NCI-H82 (cell line): ENCODE measurements at regions not wholly inside any gene's neighbourhood (a gene's known extent, or its start where the extent isn't known, plus 50 kb on each side); places are given as distances from the start of the nearest gene placed in this dataset.

ENCODE experiments used
- DNase-seq: peaks from one replicate; lab custom pipeline; 2025; lab: John Stamatoyannopoulos, UW

DNA sequence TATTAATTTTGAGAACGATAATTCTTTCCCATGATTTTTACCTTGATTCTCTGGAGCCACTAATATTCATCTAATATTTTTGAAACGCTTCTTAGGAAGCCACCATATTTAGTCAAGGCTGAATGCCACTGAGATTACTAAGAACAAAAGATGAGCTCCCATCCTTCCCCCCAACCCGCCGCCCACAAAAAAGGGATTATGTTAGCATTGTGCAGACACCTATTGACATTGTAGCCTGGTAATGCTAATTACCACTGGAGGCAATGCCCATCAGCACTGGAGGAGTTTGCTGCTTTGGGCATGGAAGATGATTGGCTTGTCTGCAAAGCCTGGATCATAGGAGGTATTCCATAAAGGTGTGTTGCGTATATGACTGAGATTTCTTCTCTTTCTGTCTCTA lies 739.1 kb upstream of the WWC1 start:
- DNase-seq, result no peak

DNA sequence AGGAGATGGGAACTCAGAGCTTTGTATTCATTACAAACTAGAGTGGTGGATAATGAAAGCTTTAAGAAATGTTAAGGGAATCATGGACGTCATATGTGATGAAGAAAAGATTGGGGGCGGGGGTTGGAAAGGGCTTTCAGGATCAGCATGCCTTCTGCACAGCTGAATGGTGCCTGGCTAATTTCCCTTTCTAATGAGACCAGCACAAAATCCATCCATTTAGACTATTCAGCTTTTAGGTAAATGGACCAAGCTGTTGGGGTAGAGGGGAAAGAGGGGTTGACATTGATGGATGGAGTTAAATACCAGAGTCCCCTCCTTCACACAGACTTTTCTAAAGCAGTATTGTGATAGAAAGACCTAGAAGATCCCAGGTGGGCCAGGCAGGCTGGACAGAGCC lies 737.9 kb upstream of the WWC1 start:
- DNase-seq, result no peak

DNA sequence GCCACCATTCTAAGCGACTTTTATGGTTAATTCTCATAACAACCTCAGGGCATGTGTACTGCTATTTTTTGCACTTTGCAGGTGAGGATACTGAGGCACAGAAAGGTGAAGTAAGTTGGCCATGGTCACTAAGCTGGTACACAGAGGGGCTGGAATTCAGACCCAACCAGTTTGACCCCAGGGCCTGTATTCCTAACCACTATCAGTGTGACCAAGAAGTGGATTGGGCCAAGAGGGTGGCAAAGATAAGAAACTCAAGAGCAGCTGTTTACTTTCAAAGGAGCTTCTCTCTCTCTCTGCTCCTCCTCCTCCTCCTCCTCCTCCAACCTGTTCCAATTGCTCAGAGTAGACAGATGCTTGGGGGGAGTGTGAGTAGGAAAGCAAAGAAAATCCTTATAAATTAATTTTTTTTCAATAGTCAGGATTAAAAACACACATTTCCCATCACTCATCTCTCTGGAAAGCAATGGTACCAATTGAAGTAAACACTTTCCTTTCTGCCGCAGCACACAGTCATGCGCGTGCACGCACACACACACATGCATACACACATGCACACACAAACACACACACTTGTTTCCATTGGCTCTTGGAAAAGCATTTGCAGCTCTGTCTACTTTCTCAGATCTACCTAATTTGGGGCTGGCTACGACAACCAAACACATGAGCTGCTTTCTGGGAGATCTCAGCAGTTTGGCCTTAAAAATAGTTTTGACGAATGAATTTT lies 736.7 kb upstream of the WWC1 start:
- DNase-seq, result no peak

DNA sequence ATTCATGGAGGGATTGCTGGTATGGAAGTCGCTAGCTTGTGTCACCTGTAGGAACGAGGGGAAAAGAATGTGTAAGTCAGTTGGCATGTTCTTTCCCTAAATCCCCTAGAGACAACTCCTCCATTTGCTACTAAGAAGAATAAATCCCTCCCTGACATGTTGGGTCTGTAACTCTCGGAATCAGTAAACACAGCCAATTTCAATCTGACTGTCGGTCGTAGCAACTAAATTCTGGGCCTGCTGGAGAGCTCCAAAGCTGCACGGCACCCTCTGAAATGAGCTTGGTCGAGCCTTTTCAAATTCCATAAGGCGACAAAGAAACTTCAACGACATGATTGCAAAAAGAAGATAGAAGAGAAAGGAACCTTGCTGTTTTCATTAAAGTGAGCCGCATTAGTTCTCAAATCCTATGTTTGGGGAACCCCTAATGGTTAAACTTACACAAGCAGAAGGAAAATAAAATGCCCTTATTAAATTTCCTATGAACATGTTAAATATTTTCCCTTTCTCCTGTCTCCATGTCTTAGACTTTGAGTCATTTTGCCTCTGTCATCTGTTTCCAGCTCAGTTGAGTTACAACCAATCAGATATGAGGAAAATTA lies 735.8 kb upstream of the WWC1 start:
- DNase-seq, result peak; percentile 9

DNA sequence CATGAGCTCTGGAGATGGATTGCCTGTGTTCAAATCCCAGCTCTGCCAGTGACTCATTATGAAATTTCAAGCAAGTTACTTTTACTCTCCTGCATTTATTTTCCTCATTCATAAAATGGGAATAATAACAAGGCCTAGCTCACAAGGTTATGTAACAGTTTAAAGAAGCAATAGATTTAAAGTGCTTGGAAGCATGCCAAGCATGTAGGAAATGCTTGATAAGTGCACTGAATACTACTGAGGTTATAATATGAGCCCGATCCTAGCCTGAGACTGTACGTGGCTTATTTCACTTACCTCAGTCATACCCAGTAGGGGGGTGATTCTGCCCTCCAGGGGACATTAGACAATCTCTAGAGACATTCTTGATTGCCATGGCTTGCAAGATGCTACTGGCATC lies 734.1 kb upstream of the WWC1 start:
- no peak for DNase-seq

DNA sequence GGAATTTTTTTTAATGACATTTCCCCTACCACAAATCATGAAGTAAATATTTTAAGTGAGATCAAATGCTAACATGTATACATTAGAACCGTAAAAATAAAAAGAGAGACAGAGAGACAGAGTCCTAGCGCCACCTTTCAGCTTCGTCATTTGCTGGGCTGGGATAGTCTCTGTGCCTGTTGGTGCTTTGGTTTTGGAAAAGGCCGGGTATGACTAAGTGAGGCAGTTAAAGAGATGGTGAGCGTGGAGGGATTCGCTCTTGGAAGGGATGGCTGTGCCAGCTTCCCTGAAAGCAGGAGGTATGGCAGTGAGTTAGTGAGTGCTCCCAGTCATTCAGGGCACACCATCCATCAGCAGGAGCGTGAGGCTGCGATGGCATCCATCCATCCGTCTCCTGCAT lies 729.6 kb upstream of the WWC1 start:
- no peak for DNase-seq

DNA sequence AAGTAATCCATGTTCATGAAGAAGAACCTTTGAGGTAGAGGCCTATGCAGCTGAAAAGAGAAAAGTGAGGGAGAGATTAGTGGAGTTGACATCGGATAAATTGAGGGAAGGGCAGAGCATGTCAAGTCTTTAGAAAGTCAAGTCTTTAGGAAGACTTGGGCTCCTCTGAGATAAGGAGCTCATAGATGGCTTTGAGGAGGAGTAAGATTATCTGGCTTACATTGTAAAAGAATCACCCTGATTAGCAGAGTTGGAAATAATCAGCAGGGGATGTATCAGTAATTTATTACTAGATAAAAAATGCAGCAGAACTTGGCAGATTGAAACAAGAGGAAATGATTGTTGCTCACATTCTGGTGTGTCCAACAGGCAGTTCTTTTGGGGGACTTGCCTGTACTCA lies 727.2 kb upstream of the WWC1 start:
- peak; percentile 35 for DNase-seq

DNA sequence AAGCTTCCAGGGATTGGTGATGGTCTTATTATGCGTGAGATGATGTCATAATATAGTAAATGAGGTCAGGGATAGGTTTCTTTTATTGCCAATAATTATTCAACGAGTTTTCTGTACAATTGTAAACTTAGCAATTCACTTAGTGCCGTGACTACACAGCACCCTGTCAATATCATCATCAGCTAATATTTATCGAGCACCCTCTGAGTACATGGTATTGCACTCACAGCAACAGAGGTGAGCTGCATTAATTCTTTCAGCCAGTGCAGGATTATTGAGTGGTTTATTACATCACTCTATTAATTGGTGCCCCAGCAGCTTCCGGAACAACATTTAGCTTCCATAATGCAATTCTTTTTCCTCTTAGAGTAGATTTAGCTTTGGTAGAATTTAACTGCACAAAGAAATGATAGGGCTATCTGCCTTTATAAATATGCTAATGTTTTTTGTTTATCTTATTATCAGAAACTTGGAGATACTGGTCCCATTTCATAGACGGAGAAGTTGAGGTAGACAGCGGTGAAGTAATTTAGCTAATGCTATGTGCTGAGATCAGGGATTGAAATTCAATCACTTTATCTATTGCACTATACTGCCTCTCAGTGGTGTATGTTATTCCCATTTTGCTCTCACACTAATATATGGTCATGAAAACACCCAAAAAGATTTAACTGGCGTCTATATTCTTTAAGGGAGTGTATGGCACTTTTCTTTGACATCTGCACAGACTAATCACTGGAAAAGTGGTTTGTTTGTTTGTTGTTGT lies 726.1 kb upstream of the WWC1 start:
- DNase-seq, result peak; percentile 31

DNA sequence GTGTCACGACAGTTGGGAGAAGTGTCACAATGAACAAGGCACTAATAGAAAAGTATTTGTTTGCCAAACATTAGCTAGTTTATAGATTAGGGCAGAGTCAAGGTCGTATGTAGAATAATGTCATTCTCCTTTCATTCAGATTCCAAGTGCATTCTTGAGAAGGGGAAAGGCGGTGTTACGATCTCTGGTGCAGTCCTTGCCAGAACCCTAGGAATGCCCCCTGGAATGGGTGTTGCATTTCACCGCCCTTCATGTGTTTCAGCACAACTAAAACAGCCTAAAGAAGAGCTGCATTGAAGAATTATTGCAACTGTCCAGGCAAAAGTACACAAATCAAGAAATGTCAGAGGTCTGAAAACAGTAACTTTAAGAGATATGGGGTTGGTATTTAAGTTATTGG lies 721.0 kb upstream of the WWC1 start:
- DNase-seq, result no peak

DNA sequence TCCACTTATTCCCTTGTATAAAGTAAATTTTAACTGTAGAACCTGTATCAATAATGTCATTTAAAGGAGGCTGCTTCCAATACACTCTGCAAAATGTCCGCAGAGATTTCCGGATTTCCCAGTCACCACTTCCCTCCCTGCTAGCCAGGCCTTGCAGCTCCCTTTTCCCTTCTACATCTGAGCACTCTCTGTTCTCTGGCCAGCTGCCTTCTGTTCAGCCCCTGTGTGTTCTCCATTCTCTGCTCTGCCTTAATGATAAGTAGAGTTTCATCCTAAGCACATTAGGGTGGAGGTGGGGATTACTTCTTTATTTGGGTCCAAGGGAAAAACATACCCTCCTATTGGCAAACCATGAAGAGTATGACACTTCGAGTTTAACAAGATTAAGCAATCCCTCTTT lies 719.6 kb upstream of the WWC1 start:
- DNase-seq, result peak; percentile 98

DNA sequence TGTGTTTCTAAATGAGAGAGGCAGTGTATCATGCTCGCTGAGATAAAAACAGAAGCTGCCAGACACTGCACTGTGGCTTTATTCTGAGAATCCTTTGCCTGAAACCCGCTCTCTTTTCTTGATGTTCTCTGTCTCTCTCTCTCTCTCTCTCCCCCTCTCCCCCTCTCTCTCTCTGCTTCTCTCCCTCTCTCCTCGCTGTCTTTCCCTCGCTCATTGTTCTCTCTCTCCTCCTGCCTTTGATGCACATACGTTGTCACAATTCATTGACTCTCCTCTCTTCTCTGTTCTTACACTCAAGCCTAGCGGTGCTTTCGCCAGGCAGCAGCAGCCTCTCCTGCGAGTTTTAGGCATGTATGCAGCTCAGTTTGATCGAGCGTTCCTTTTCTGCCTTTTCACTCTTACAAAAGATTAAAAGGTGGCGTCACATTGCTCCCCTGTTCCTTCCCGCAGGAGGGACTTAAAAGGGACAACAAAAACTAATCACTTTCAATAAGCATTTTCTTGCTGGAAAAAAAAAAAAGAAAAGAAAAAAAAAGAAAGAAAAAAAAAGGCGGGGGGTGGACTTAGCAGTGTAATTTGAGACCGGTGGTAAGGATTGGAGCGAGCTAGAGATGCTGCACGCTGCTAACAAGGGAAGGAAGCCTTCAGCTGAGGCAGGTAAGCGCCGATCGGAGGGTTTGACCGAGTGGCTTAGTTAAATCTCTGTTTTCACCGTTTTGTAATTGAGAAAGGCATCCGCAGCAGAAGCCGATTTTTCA lies 717.9 kb upstream of the WWC1 start:
- DNase-seq, result peak; percentile 90

DNA sequence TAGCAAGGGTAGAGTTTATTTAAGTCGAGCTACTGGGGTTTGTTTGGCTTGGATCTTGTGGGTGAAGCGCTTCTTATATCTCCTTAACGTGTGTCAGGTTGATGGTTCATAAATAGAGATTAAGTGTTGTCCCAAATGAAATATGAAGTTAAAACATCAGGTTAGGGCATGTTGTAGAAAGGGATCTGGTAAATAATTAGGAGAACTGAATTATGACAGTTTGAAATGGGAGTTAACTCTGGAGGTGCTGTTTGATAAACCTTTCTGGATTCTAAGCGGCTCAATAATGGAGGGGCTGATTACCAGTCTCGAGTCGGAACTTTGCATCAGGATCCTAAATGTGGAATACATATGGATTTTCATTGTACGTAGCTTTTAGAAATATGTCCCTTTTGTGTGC lies 717.0 kb upstream of the WWC1 start:
- DNase-seq, result peak; percentile 47

DNA sequence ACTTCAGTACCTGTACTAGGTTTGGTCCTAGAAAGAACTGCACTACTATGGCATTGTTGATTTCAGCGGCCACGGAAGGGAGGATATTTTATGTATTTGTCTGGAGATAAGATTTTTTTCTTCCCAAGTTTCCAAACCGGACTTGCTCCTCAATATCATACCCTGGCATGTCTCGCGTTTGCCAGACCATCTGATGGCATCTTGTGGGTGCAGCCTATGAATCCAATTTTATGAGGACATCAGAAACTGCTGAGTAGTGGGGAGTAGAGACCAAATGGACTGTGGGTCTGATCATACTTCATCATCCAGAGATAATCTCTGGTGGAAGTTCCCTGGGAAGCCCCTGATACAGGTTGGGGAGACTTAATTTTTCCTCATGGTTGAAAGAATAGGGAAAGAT lies 716.1 kb upstream of the WWC1 start:
- DNase-seq, result peak; percentile 41

DNA sequence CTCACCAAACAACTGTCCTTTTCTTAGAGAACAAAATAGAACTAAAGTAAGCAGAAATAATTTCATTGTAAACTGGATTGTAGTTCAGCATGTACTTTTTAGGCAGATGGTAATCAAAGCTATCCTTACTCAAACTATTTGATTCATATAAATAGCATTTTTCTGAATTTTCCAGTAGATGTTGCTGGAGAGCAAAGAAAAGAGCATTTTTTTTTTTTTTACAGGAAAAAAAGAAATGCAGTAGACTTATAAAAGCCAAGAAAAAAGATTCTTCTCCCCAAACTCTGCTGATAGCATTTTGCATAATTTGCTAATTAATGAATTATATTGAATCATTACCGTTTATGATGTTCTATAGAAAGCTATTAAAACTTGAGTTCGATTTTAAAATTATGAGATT lies 715.3 kb upstream of the WWC1 start:
- DNase-seq, result no peak

DNA sequence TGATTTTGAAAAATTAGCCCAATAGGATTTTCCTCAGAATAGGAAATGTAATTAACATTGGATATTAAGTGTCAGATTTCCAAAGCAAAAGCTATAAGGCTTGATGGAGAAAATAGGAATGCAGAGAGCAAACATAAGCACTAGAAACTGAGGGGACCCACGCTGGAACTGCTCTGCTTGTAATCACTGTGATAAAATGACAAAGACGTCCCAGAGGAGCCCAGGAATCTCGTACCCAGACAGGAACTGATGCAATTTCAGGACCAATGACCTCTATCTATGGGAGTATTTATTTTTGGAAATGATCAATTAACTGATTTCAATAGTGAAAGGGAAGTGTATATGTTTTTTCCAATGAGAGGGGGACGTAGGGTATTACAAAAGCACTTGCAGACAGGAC lies 714.5 kb upstream of the WWC1 start:
- DNase-seq, result peak; percentile 33

DNA sequence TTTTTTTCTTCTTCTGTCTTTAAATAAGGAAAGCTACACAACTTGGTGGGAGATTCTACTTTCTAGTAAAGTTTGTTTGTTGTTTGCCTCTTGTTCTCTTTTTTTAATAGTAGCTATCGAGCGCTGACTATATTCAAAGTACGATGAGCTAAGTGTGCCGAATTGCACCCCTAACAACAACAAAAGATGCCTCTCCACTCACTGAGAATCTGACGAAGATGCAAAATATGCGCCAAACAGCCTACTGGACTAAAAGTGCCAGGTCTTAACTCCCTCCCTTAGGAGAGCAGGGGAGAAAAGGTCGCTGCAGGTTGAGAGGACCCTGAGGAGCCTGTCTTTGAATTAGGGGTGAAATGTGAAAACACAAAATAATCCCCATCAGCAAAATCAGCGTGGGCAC lies 713.8 kb upstream of the WWC1 start:
- DNase-seq, result no peak

DNA sequence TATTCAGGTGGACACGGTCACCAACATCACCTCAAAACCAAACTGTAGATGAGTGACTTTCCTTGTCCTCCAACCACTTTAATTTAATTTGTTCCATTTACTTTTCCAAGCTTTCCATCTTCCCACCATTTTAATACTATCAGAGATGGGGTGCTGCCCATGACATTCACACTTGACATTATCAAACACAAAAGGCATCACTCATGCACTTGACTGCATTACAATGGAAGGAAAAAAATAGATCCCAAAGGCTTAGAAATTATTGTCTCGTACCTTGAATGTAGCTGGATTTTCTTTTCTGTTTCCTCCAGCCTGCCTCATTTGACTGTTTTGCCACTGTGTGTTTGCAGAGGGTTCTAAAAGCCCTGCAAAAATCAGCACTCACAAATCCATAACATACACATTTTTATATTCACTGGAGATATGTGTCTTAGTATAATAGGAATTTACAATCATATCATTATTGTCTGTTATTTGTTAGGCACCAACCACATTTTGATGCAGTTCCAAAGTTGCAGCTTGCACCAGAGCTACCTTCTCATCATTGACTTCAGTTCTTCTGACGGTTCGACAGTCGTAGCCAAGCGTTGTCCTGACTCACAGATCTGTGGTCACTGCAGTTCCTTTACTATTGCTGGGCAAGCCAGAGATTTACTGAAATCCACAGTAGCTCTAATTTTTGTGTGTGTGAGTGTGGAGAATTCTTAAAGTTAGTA lies 712.3 kb upstream of the WWC1 start:
- DNase-seq, result no peak

DNA sequence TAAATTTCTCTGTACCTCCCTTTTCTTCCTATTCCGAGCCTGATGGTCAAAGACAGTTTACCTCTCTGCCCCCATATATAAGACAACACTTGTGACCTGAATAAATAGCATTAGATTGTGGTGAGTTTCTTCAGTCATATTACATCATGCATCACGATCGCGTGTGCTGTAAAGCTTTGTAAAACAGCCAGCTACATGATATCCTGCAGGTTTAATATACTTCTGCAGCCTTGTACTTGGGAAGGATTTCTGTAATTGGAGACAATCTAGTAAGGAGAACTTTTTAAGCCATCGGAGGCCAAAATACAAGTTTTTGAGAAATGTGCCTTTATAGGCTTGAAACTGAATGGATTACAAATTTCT lies 711.8 kb upstream of the WWC1 start:
- DNase-seq, result no peak

DNA sequence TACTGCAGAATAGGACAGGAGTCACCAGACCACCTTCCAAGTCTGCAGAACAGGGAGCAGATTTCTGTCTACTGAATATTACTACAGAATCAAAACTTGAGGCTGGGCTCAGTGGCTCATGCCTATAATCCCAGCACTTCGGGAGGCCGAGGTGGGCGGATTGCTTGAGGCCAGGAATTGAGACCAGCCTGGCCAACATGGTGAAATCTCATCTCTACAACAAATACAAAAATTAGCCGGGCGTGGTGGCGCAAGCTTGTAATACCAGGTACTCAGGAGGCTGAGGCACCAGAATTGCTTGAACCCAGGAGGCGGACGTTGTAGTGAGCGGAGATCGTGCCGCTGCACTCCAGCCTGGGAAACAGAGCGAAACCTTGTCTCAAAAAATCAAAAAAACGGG lies 710.8 kb upstream of the WWC1 start:
- DNase-seq, result peak; percentile 9

DNA sequence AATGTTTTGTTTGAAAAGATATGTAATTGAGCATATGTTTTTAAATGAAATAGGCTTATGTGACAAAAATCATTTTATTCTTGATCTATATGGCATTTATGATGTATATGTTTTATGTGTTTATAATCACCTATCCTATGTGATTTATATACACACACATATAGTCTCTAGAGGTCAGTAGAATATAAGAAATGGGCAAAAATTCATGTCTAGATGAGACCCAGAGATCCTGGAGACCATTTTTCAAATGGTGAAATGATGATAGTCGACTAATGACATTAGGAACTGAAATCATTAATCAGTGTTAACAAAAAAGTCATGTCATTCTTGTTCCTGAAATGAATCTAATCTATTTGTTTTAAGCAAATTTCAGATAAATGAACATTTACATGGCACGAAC lies 709.2 kb upstream of the WWC1 start:
- DNase-seq, result peak; percentile 35

DNA sequence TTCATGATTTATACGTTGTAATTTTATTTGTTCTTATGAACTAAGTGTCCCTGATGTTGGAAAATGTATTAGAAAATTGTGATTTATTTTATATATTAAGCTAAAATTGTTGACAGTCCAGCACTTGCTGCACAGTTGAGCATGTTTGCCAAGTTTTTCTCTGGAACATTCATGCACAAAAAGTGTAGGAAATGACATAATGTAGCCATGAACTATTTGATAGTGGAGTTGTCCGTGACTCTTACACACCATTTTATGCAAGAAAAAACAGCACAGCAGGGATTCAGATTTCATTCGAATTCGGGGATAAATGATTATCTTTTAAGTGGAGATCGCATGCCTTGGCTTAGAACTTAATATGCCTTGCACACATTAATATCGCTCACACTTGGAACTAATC lies 708.6 kb upstream of the WWC1 start:
- DNase-seq, result no peak

DNA sequence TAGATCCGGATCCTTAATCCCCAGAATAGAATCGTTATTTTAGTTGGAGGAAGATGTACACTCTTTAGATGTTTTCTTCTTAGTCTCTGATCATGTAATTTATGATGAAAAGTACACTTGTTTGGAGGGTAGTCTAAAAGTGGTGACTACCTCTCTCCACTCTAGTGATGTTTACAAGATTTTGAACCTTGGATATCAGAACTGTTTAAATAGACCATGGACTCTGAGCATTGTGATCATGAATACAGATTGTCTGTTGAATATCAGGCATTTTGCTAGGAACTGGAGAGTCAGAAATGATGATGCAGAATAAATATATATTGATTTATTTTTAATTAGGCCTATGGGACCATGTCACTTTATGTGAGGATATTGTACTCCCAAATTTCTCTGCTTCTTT lies 706.3 kb upstream of the WWC1 start:
- DNase-seq, result no peak
